ENCODE measurements at regions not wholly inside any gene's neighbourhood (a gene's known extent, or its start where the extent isn't known, plus 50 kb on each side); places are given as distances from the start of the nearest gene placed in this dataset.
"Not testable (repeated sequence)": the region's sequence is repeated elsewhere in the genome, so short reads cannot be mapped to it uniquely, and the experiment has no call there.

GRCh38 chr5:58357121-58357520, 102.8 kb downstream of the PLK2 start:
- no peak for DNase-seq

DNA sequence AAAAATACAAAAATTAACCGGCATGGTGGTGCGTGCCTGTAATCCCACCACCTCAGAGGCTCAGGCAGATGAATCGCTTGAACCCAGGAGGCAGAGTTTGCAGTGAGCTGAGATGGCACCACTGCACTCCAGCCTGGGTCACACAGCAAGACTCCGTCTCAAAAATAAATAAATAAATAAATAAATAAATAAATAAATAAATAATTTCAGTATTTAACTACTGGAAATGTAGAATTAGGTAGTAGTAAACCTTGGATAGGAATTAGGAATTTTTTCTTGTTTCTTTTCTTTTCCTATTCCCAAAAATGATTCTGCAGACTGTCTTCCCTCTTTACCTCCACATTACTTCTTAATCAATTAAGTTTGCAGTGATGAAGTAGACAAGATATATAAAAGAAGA, 103.2 kb downstream of the PLK2 start:
- DNase-seq, result no peak

GRCh38 chr5:58354827-58355226, 105.1 kb downstream of the PLK2 start:
- DNase-seq, result no peak

DNA sequence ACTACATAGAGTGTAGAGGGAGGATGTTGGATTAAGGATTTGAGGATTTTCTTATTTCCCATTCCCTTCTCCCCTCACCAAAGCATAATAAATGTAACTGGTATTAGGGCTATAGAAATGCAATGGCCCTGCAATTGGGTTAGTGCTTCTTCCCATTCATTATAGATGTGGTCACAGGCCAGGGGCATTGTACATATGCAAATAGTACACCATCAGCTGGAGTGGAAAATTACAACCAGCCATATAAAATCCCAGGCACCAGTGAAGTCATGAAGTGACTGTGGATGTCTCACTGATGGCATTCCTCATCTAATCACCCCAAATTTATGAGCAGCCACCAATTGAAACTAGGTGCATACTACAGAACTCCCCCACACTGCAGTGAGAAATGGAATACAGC, 105.9 kb downstream of the PLK2 start:
- no peak for DNase-seq

GRCh38 chr5:58351190-58351589, 108.7 kb downstream of the PLK2 start:
- no peak for DNase-seq

- DNase-seq, result no peak
These were observed 110.7 kb downstream of the PLK2 start for GRCh38 chr5:58348996-58349728.

DNA sequence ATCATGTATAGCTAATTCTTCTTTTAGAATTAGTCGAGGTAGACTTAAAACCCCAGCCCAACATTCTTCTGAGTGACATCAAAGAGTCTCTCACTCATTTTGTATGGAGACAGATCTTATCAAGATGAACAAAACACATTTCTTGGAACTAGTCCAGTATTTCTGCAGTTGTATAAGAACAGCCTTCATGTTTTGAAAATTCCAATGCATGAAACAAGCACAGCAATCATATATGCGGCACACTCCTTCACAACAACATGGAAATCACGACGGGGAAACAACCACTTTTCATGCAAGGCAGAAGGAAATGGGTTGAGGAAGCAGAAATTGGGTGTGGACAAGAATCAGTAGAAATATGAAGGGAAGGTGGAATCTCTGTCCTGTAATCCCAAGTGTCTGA, 113.8 kb downstream of the PLK2 start:
- DNase-seq, result no peak

DNA sequence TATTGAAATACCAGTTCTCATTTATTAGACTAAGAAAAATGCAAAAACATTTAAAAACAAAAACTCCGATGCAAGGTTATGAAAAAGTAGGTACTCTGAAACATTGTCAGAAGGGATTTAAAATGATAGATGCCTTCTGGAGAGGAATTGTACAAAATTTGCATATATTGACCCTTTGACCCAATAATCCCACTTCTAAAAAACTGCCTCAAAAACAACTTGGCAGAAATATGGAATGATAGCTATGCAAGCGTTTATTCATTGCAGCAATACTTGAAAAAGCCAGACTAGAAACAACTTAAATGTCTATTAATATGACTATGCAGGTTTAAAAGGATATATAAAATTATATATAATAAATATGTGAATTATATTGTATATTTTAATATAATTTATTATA, 118.4 kb downstream of the PLK2 start:
- DNase-seq, result no peak

- DNase-seq, result no peak
These were observed 124.4 kb downstream of the PLK2 start for GRCh38 chr5:58335518-58335917.

- DNase-seq, result no peak
These were observed 125.9 kb downstream of the PLK2 start for GRCh38 chr5:58334035-58334434.

DNA sequence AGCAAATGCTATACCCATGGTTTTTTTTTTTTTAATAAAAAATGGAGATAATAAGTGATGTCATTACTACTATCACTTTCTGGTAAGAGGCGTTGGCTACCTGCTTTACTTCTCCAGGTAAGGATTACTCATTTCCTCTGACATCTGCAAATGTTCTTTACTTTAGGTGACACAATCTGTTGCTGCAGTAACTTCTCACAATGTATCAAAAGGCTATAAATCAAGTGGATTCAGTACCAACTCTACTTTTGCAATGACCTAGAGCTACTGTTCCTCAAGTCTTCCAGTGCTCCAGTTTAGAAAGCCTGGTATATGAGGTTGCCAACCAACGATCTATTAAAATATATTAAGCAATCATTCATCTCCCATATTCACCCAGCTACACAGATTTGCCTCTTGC, 129.1 kb downstream of the PLK2 start:
- no peak for DNase-seq

GRCh38 chr5:58327289-58327688, 132.6 kb downstream of the PLK2 start:
- no peak for DNase-seq

- DNase-seq, result no peak
These were observed 133.9 kb downstream of the PLK2 start for GRCh38 chr5:58326022-58326421.

GRCh38 chr5:58322453-58322852, 137.4 kb downstream of the PLK2 start:
- no peak for DNase-seq

GRCh38 chr5:58318468-58318867, 141.4 kb downstream of the PLK2 start:
- no peak for DNase-seq

DNA sequence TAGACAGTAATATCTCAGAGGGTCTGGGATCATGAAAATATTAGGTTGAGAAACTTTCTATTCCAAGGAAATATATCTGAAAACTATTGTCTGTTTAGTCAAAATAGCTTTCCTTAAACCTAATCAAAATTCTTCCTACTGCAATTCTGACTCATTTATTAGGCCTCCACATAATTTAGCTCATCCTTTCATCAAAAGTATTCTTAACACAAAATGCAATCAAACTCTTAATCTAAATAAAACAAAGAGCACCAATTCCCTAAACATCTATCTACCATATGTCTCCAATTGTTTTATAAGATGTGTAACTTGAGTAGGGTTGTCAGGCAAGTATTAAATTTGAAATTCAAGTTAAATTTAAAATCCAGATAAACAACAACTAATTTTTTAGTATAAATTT, 142.1 kb downstream of the PLK2 start:
- DNase-seq, result no peak

GRCh38 chr5:58317009-58317408, 142.9 kb downstream of the PLK2 start:
- no peak for DNase-seq

DNA sequence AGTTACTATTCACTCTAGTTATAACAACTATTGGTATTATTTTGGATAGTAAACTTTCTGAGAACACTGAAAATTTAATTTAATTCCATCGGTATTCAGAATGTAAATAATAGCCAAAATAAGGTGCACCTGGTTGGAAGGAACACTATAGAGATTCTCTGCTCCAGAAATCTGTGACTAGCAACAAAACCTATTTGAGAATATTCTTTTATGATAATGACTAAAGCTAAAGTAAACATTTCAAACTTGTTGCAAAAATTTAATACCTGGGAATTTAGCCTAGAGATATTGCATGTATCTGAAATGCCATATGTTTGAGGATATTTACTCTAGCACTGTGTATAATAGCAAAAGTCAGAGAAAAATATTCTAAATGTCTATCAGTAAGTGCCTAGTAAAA, 144.1 kb downstream of the PLK2 start:
- DNase-seq, result no peak

GRCh38 chr5:58314356-58315210, 145.3 kb downstream of the PLK2 start:
- DNase-seq, result no peak

GRCh38 chr5:58312299-58312698, 147.6 kb downstream of the PLK2 start:
- DNase-seq, result no peak

GRCh38 chr5:58311526-58311925, 148.4 kb downstream of the PLK2 start:
- no peak for DNase-seq

GRCh38 chr5:58308384-58308783, 151.5 kb downstream of the PLK2 start:
- not testable (repeated sequence) for DNase-seq

GRCh38 chr5:58300346-58300895, 159.5 kb downstream of the PLK2 start:
- DNase-seq, result no peak

DNA sequence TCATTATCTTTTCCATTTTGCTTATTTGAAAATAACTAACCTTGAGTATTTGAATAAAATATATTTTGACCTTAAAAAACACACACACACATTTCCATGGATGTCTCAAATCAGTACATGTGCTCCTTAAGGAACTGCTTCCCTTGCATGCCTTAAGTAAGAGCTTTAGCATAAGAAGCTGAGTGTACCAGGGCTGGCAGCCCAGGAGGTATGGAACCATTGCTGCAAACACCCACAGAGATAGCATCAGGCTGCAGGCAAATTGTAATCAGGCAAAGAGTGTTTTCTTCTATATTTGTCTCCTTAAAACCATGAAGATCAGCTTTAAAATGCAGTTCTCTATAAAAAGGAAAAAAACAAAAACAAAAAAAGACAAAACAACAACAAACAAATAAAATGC, 160.6 kb downstream of the PLK2 start:
- DNase-seq, result no peak

Measured in C1 segment of cervical spinal cord (tissue), 14 donors.